T-cell (primary cell): ENCODE measurements at regions not wholly inside any gene's neighbourhood (a gene's known extent, or its start where the extent isn't known, plus 50 kb on each side); places are given as distances from the start of the nearest gene placed in this dataset.

Source experiments
- ATAC-seq, 4 experiments: fragments of 200-7000 bp in 3 of 4; fragments of 150-1000 bp in 1 of 4; cut with Tn5 transposase; replicated peaks in 1 of 4; 1 replicate in 3 of 4; 2 replicates in 1 of 4; pipeline ENCODE4 v1.10.0; 2021; ENCODE audit warnings: moderate library complexity in 3 of 4, mild to moderate bottlenecking in 2 of 4, moderate number of reproducible peaks in 1 of 4
- CTCF ChIA-PET, 2 donors: fragments of 300-600 bp; sonication (Branson Sonifier 250); formaldehyde crosslinking; loops; one replicate each; lab custom pipeline; 2022; ENCODE audit warnings: antibody characterized with exemption in 2 of 2; lab: Charles Lee
- POLR2A ChIA-PET, 2 donors: fragments of 300-600 bp; sonication (Branson Sonifier 250); formaldehyde crosslinking; loops; one replicate each; lab custom pipeline; 2022; ENCODE audit warnings: antibody characterized with exemption in 2 of 2; lab: Charles Lee
- DNase-seq, 35 experiments: peaks; one replicate each; pipeline versions ENCODE4 v3.0.0 to v3.0.0-alpha.2; 2013 to 2023
- H3K27ac ChIP-seq: one replicate; pipeline ENCODE4 v1.5.1; 2013; ENCODE audit warnings: low read length
- H3K27me3 ChIP-seq, 2 experiments: replicated peaks in 1 of 2; 1 replicate in 1 of 2; 2 replicates in 1 of 2; pipeline versions ENCODE4 v1.6.1 to v1.7.0; 2013; ENCODE audit warnings: low read length in 1 of 2, mixed read lengths in 1 of 2; ENCODE audit not compliant: control insufficient read depth in 2 of 2, insufficient read depth in 2 of 2; ENCODE audit errors: extremely low read depth in 1 of 2
- H3K36me3 ChIP-seq, 2 donors: 1 replicate in 1 of 2; 2 replicates in 1 of 2; pipeline versions ENCODE4 v1.6.1 to v1.7.0; 2013; ENCODE audit warnings: low read length in 1 of 2; ENCODE audit not compliant: control insufficient read depth in 2 of 2, insufficient read depth in 1 of 2; ENCODE audit errors: extremely low read depth in 1 of 2
- H3K4me1 ChIP-seq, 2 experiments: 1 replicate in 1 of 2; 2 replicates in 1 of 2; pipeline versions ENCODE4 v1.6.1 to v1.7.0; 2013; ENCODE audit warnings: low read length in 2 of 2, mixed read lengths in 1 of 2; ENCODE audit not compliant: insufficient read depth in 2 of 2, control insufficient read depth in 1 of 2; ENCODE audit errors: extremely low read depth in 1 of 2
- H3K4me3 ChIP-seq, 2 donors: 1 replicate in 1 of 2; 2 replicates in 1 of 2; pipeline versions ENCODE4 v1.5.1 to v1.7.0; 2013; ENCODE audit warnings: mild to moderate bottlenecking in 2 of 2, low read length in 1 of 2, moderate library complexity in 1 of 2; ENCODE audit not compliant: control insufficient read depth in 1 of 2; ENCODE audit errors: extremely low read depth in 1 of 2
- H3K9me3 ChIP-seq: 2 replicates; pipeline ENCODE4 v1.7.0; 2013
- H3K27ac Mint-ChIP-seq, 2 donors: one replicate each; pipeline ENCODE4 v1.8.0; 2020 to 2021; ENCODE audit warnings: mild to moderate bottlenecking in 2 of 2, mixed read lengths in 2 of 2
- H3K27me3 Mint-ChIP-seq, 2 donors: one replicate each; pipeline ENCODE4 v1.8.0; 2021 to 2022; ENCODE audit warnings: mixed read lengths in 2 of 2
- H3K36me3 Mint-ChIP-seq: one replicate; pipeline ENCODE4 v1.8.0; 2021; ENCODE audit warnings: mixed read lengths
- H3K4me1 Mint-ChIP-seq, 3 donors: one replicate each; pipeline ENCODE4 v1.8.0; 2020 to 2022; ENCODE audit warnings: mixed read lengths in 3 of 3, mild to moderate bottlenecking in 1 of 3
- H3K4me3 Mint-ChIP-seq, 3 donors: one replicate each; pipeline ENCODE4 v1.8.0; 2020 to 2022; ENCODE audit warnings: mild to moderate bottlenecking in 3 of 3, mixed read lengths in 3 of 3, moderate library complexity in 3 of 3
- H3K9me3 Mint-ChIP-seq, 3 donors: one replicate each; pipeline ENCODE4 v1.8.0; 2020 to 2022; ENCODE audit warnings: mixed read lengths in 3 of 3
- WGBS: methylation state at CpG from one replicate; pipeline ENCODE4 v1.1.5; 2013; ENCODE audit warnings: missing lambda C conversion rate; ENCODE audit not compliant: insufficient coverage; 5-methylcytosine and 5-hydroxymethylcytosine counted together

DNA sequence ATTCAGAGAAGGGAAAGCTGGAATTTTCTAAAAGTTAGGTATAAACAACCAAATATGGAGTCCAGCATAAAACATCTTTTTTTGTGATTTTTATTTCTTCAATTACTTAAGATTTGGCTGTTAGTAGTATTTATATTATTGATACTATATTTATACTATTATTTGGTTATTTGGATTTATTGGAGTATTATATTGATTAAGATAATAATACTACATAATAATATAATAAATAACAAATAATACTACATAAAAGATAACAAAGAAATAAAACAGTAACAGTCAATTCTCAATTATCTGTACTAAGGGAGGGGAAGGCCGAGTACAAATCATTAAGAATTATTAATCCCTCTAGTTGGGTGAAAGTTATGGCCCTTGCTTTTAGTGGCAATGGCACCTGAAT lies 66.0 kb upstream of the IRF2 start:
- Histone ChIP-seq H3K27me3 (no peaks in the 10 kb centered on the region), H3K4me1 (peaks cover 18 to 21% of the 10 kb centered on the region in 2 experiments), H3K9me3 (no peaks in the 10 kb centered on the region), H3K27ac (no peak overlapping the region), H3K4me3 (no peak overlapping the region), H3K36me3 (no peaks in the 10 kb centered on the region)
- DNase-seq (no peak), ATAC-seq (no peak)
- no peaks in the 10 kb centered on the region for H3K36me3 Mint-ChIP-seq
- no peaks in the 10 kb centered on the region for H3K27me3 Mint-ChIP-seq
- ChIA-PET POLR2A (no interaction called here), CTCF (interaction anchor here in 1 of 2 donors (1.1 kb wide), 1 partner anchor 130 kb away, joined by 3 read pairs; no protein-coding TSS in a partner anchor)
- no CpG with 5 or more reads among the region's 1 CpG for WGBS
- H3K4me3 Mint-ChIP-seq: no peak overlapping the region
- H3K4me1 Mint-ChIP-seq: peaks cover 13 to 20% (median 16%) of the 10 kb centered on the region in 3 donors
- no peak overlapping the region for H3K27ac Mint-ChIP-seq
- H3K9me3 Mint-ChIP-seq: no peaks in the 10 kb centered on the region

DNA sequence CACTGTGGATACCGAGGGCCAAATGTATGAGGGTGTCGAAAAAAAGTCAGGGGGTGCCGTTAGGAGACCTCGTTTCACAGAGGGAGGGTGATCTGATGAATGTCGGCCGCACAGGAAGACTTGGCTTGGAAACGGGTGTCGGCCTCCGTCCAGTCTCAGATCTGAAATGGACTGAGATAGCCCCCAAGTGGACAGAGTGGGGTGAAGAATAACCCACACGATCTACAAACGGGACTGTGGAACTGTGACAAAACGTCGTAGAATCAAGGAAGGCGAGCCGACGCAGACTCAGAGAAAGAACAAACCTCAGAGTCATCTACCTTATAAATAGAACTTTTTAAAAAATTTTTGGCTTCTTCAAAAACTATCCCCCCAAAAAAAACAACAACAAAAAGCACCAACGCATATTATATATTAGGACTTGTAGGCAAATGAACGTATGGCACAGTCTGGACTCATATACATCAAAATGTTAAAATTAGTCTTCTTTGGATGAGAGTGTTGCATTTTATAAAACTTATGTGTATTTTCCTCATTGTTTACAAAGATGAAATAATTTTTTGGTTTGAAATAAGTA lies 63.8 kb upstream of the IRF2 start:
- ChIA-PET CTCF (interaction anchor here in 1 of 2 donors (1.5 to 1.8 kb wide), 2 partner anchors 63 to 273 kb away, joined by 6 to 11 read pairs; partner anchors contain the start of gene IRF2), POLR2A (interaction anchor here in 1 of 2 donors (0.6 to 0.8 kb wide), 2 partner anchors 64 to 103 kb away, joined by 3 to 4 read pairs; partner anchors contain the start of gene IRF2)
- Histone ChIP-seq H3K36me3 (no peaks in the 10 kb centered on the region), H3K27me3 (no peaks in the 10 kb centered on the region), H3K9me3 (no peaks in the 10 kb centered on the region), H3K27ac (peak overlapping the region; percentile 90), H3K4me3 (peak overlapping the region; percentile 80 to 86), H3K4me1 (peaks cover 31 to 39% of the 10 kb centered on the region in 2 experiments)
- H3K9me3 Mint-ChIP-seq: no peaks in the 10 kb centered on the region
- peak overlapping the region; percentile 94 to 98 for H3K27ac Mint-ChIP-seq
- ATAC-seq (peak; percentile 53 to 66 (median 60)), DNase-seq (peak; percentile 22 to 80 (median 49))
- H3K4me3 Mint-ChIP-seq: peak overlapping the region; percentile 83 to 94 (median 89)
- H3K36me3 Mint-ChIP-seq: no peaks in the 10 kb centered on the region
- H3K4me1 Mint-ChIP-seq: peaks cover 33 to 40% (median 36%) of the 10 kb centered on the region in 3 donors
- no peaks in the 10 kb centered on the region for H3K27me3 Mint-ChIP-seq
- 0% methylated on average over 11 of the region's 18 CpGs for WGBS

DNA sequence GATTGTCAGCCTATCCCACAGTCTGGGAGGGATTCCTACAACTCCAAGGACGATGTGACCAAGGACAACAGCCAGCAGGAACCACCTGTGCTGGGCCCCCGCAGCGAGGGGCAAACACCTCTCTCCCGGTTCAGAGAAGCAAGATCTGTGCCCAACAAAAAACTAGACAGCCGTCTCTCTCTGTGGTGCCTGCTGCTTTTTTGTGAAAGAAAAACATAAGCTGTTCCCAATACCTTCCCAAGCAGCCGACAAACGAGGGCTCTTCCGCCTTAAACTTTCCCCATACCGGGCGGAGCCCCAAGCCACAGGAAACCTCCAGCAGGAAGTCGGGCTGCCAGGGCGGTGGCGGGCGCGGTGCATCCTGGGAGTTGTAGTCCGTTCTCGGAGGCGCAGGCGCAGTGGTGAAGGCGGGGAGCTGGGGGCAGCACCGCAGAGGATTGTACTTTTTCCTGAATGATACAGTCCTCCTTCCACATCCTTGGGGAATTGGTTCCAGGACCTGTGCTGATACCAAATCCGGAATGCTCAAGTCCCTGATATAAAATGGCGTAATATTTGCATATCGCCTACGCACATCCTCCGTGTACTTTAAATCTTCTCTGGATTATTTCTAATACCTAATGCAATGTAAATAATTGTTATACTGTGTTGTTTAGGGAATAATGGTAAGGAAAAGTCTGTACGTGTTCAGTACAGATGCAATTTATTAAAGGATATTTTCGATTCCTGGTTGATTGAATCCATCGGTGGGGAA lies 63.1 kb upstream of the IRF2 start:
- Mint-ChIP-seq H3K4me1 (peaks cover 33 to 45% (median 43%) of the 10 kb centered on the region in 3 donors), H3K27me3 (no peaks in the 10 kb centered on the region), H3K27ac (peak overlapping the region; percentile 94 to 98), H3K36me3 (no peaks in the 10 kb centered on the region), H3K9me3 (no peaks in the 10 kb centered on the region), H3K4me3 (peak overlapping the region; percentile 83 to 94 (median 89))
- no peaks in the 10 kb centered on the region for H3K36me3 ChIP-seq
- peak overlapping the region; percentile 80 to 86 for H3K4me3 ChIP-seq
- ATAC-seq (peak; percentile 77 to 86 (median 84)), DNase-seq (peak; percentile 75 to 94 (median 84))
- peak overlapping the region; percentile 90 for H3K27ac ChIP-seq
- 0% methylated on average over 13 of the region's 29 CpGs for WGBS
- ChIA-PET CTCF (interaction anchor here in 1 of 2 donors (1.2 to 1.8 kb wide), 3 partner anchors 63 to 273 kb away, joined by 3 to 11 read pairs (median 6); partner anchors contain the start of gene IRF2), POLR2A (interaction anchor here (0.6 to 1.3 kb wide), 4 partner anchors 63 to 273 kb away, joined by 3 to 6 read pairs (median 4); partner anchors contain the start of gene IRF2 (in 2 of the 2))
- no peaks in the 10 kb centered on the region for H3K9me3 ChIP-seq
- H3K4me1 ChIP-seq: peaks cover 37 to 39% of the 10 kb centered on the region in 2 experiments
- no peaks in the 10 kb centered on the region for H3K27me3 ChIP-seq

DNA sequence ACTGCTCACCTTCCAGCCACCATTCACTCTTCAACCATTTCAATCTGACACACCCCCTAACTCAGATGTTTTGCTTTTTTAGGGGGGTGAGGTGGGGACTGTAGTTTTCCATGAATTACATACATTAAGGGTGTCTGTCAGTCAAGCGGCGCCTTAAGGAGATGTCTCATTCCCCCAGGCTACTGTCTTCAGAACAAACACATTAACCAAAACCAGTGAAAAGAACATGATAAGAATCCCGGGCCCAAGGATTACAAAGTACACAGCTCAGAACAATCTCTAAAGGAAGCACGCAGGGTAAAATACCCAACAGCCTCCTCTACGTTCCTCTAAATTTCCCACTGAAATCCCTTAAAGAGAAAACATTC lies 62.5 kb upstream of the IRF2 start:
- Mint-ChIP-seq H3K4me1 (peaks cover 33 to 47% (median 47%) of the 10 kb centered on the region in 3 donors), H3K4me3 (peak overlapping the region; percentile 83 to 94 (median 89)), H3K36me3 (no peaks in the 10 kb centered on the region), H3K27ac (peak overlapping the region; percentile 94 to 98), H3K27me3 (no peaks in the 10 kb centered on the region), H3K9me3 (no peaks in the 10 kb centered on the region)
- Histone ChIP-seq H3K27me3 (no peaks in the 10 kb centered on the region), H3K4me1 (peaks cover 37 to 39% of the 10 kb centered on the region in 2 experiments), H3K27ac (peak overlapping the region; percentile 90), H3K36me3 (no peaks in the 10 kb centered on the region), H3K4me3 (peak overlapping the region; percentile 80 to 86), H3K9me3 (no peaks in the 10 kb centered on the region)
- WGBS: 0% methylated on average over 5 of the region's 5 CpGs
- CTCF ChIA-PET: interaction anchor here (0.7 to 1.8 kb wide), 4 partner anchors 62 to 272 kb away, joined by 3 to 11 read pairs (median 4); partner anchors contain the start of gene IRF2 (in 1 of the 2)
- ATAC-seq (peak; percentile 19 to 39 (median 28)), DNase-seq (peak in 1 of 35 experiments; percentile 47)
- POLR2A ChIA-PET: interaction anchor here (0.5 to 1.3 kb wide), 3 partner anchors 62 to 273 kb away, joined by 4 to 6 read pairs (median 5); partner anchors contain the start of gene IRF2 (in 2 of the 2)

DNA sequence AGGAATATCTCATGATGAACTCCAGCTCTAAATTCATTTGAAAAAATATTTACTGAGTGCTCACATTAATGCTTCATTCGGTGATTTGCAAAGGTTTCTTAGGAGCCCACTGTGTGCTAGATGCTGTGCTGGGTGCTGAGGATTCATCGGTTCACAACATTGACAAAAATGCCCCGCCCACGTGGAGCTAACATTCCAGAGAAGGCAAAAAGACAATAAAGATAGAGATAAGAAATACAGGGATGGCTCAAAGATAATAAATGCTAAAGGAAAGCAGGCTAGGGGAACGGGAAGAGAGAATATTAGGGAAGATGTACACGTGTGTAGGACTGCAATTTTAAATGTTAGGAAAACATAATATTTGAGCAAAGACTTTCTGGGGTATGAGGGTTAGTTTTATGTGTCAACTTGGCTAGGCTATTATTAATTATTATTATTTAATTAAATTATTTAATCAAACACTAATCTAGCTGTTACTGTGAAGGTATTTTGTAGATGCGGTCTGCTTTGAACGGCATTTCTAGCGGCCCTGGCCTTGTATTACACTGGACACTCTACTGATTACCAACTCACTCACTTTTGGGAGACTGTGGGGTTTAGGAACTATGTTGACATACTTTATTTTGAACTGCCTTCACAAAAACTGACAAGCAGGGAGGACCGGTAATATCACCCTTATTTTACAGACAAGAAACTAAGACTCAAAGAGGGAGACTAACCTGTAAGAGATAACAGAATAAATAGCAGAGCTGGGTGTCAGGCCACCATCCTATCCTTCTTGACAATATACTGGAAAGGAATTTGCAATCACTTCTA lies 61.9 kb upstream of the IRF2 start:
- Histone ChIP-seq H3K9me3 (no peaks in the 10 kb centered on the region), H3K36me3 (no peaks in the 10 kb centered on the region), H3K4me1 (peaks cover 37 to 39% of the 10 kb centered on the region in 2 experiments), H3K27ac (peak overlapping the region; percentile 90), H3K4me3 (peak overlapping the region; percentile 80 to 86), H3K27me3 (no peaks in the 10 kb centered on the region)
- POLR2A ChIA-PET: interaction anchor here (0.5 to 1.3 kb wide), 4 partner anchors 60 to 272 kb away, joined by 3 to 6 read pairs (median 4); partner anchors contain the start of gene IRF2 (in 2 of the 2)
- CTCF ChIA-PET: interaction anchor here (0.7 to 2.6 kb wide), 5 partner anchors 61 to 272 kb away, joined by 3 to 11 read pairs (median 6); partner anchors contain the start of gene IRF2 (in 1 of the 2)
- WGBS: 68% methylated on average over 3 of the region's 10 CpGs
- no peaks in the 10 kb centered on the region for H3K36me3 Mint-ChIP-seq
- no peak for ATAC-seq
- peaks cover 33 to 53% (median 51%) of the 10 kb centered on the region in 3 donors for H3K4me1 Mint-ChIP-seq
- peak overlapping the region; percentile 96 to 98 for H3K27ac Mint-ChIP-seq
- DNase-seq: no peak
- no peaks in the 10 kb centered on the region for H3K9me3 Mint-ChIP-seq
- H3K27me3 Mint-ChIP-seq: no peaks in the 10 kb centered on the region
- peak overlapping the region; percentile 83 to 94 (median 89) for H3K4me3 Mint-ChIP-seq
